Liver (tissue), 8 donors: ENCODE measurements at regions not wholly inside any gene's neighbourhood (a gene's known extent, or its start where the extent isn't known, plus 50 kb on each side); places are given as distances from the start of the nearest gene placed in this dataset.

Source experiments
- DNase-seq: peaks from one replicate; pipeline ENCODE4 v3.0.0-alpha.2; 2017; ENCODE audit warnings: low spot score
- H3K27ac ChIP-seq, 2 donors: one replicate each; pipeline ENCODE4 v1.7.0; 2013; ENCODE audit warnings: inconsistent platforms in 2 of 2, low read length in 2 of 2, control low read depth in 1 of 2, low read depth in 1 of 2, mild to moderate bottlenecking in 1 of 2
- H3K27me3 ChIP-seq, 4 donors: one replicate each; pipeline versions ENCODE4 v1.6.1 to v1.7.0; 2013; ENCODE audit warnings: low read length in 3 of 4, inconsistent platforms in 1 of 4, mild to moderate bottlenecking in 1 of 4, moderate library complexity in 1 of 4; ENCODE audit not compliant: control insufficient read depth in 4 of 4, insufficient read depth in 4 of 4
- H3K36me3 ChIP-seq, 4 donors: one replicate each; pipeline versions ENCODE4 v1.6.1 to v1.7.0; 2013; ENCODE audit warnings: low read length in 3 of 4, mild to moderate bottlenecking in 3 of 4, low read depth in 1 of 4, moderate library complexity in 1 of 4; ENCODE audit not compliant: control insufficient read depth in 4 of 4, insufficient read depth in 3 of 4
- H3K4me1 ChIP-seq, 4 donors: one replicate each; pipeline versions ENCODE4 v1.6.1 to v1.7.0; 2013; ENCODE audit warnings: low read length in 3 of 4, mild to moderate bottlenecking in 3 of 4, moderate library complexity in 1 of 4; ENCODE audit not compliant: control insufficient read depth in 4 of 4, insufficient read depth in 4 of 4
- H3K4me3 ChIP-seq, 3 donors: one replicate each; pipeline versions ENCODE4 v1.6.1 to v1.7.0; 2013; ENCODE audit warnings: low read length in 3 of 3, control low read depth in 1 of 3, low read depth in 1 of 3, mild to moderate bottlenecking in 1 of 3
- H3K9ac ChIP-seq, 2 donors: one replicate each; pipeline ENCODE4 v1.7.0; 2013; ENCODE audit warnings: low read length in 2 of 2, mild to moderate bottlenecking in 2 of 2, moderate library complexity in 2 of 2, control low read depth in 1 of 2, low read depth in 1 of 2
- H3K9me3 ChIP-seq, 4 donors: one replicate each; pipeline versions ENCODE4 v1.6.1 to v1.7.0; 2013; ENCODE audit warnings: low read length in 3 of 4; ENCODE audit not compliant: control insufficient read depth in 4 of 4
- CTCF ChIP-seq: fragments of 150-350 bp; IDR thresholded peaks from 2 replicates; pipeline ENCODE4 v1.5.1; 2017; ENCODE audit warnings: improper control_type of control experiment, low read depth, low read length; ENCODE audit not compliant: missing input control
- EGR1 ChIP-seq, 2 donors: IDR thresholded peaks; 2 replicates each; pipeline ENCODE4 v1.6.1; 2016 to 2018; ENCODE audit warnings: antibody characterized with exemption in 2 of 2, low read depth in 2 of 2
- FOXA1 ChIP-seq: IDR thresholded peaks from 2 replicates; pipeline ENCODE4 v1.6.1; 2016; ENCODE audit warnings: antibody characterized with exemption
- FOXA2 ChIP-seq: IDR thresholded peaks from 2 replicates; pipeline ENCODE4 v1.6.1; 2016; ENCODE audit warnings: antibody characterized with exemption
- GABPA ChIP-seq, 2 donors: IDR thresholded peaks in 1 of 2; conservative IDR thresholded peaks in 1 of 2; 2 replicates each; pipeline ENCODE4 v1.6.1; 2016; ENCODE audit warnings: antibody characterized with exemption in 2 of 2, mild to moderate bottlenecking in 1 of 2, moderate library complexity in 1 of 2
- HNF4A ChIP-seq, 2 donors: conservative IDR thresholded peaks; 2 replicates each; pipeline ENCODE4 v1.6.1; 2016; ENCODE audit warnings: antibody characterized with exemption in 2 of 2, mild to moderate bottlenecking in 2 of 2
- HNF4G ChIP-seq: IDR thresholded peaks from 2 replicates; pipeline ENCODE4 v1.6.1; 2016; ENCODE audit warnings: antibody characterized with exemption
- JUND ChIP-seq, 2 donors: IDR thresholded peaks; 2 replicates each; pipeline ENCODE4 v1.6.1; 2016; ENCODE audit warnings: antibody characterized with exemption in 2 of 2
- MAX ChIP-seq: IDR thresholded peaks from 2 replicates; pipeline ENCODE4 v1.6.1; 2016; ENCODE audit warnings: antibody characterized with exemption
- NR2F2 ChIP-seq: IDR thresholded peaks from 2 replicates; pipeline ENCODE4 v1.6.1; 2016; ENCODE audit warnings: antibody characterized with exemption
- RAD21 ChIP-seq, 2 donors: IDR thresholded peaks; 2 replicates each; pipeline ENCODE4 v1.6.1; 2016; ENCODE audit warnings: antibody characterized with exemption in 2 of 2, mild to moderate bottlenecking in 2 of 2
- RXRA ChIP-seq, 2 donors: IDR thresholded peaks; 2 replicates each; pipeline ENCODE4 v1.6.1; 2017 to 2018; ENCODE audit warnings: antibody characterized with exemption in 2 of 2, mild to moderate bottlenecking in 1 of 2
- SP1 ChIP-seq: IDR thresholded peaks from 2 replicates; pipeline ENCODE4 v1.6.1; 2018; ENCODE audit warnings: antibody characterized with exemption, mild to moderate bottlenecking
- TAF1 ChIP-seq: conservative IDR thresholded peaks from 2 replicates; pipeline ENCODE4 v1.6.1; 2016; ENCODE audit warnings: antibody characterized with exemption, mild to moderate bottlenecking
- YY1 ChIP-seq: IDR thresholded peaks from 2 replicates; pipeline ENCODE4 v1.6.1; 2016; ENCODE audit warnings: antibody characterized with exemption, mild to moderate bottlenecking
- WGBS: extraction: QIAGEN DNeasy Blood & Tissue Kit; methylation state at CpG from one replicate; pipeline ENCODE4 v1.1.7; 2013; 5-methylcytosine and 5-hydroxymethylcytosine counted together
- TF ChIP-seq, protein P1 (sequence below): IDR thresholded peaks from 2 replicates; pipeline ENCODE4 v1.6.1; 2016; ENCODE audit warnings: antibody characterized with exemption, mild to moderate bottlenecking
- TF ChIP-seq, protein P2 (sequence below): IDR thresholded peaks from 2 replicates; pipeline ENCODE4 v1.6.1; 2016; ENCODE audit warnings: antibody characterized with exemption
- TF ChIP-seq, protein P3 (sequence below): IDR thresholded peaks from 2 replicates; pipeline ENCODE4 v1.6.1; 2016; ENCODE audit warnings: antibody characterized with exemption
- donor health status: healthy.
- donor health status: healthy.
- donor health status: healthy.
- donor health status: healthy.
- donor health status: healthy.

- WGBS, result 63% methylated on average over 4 of the region's 4 CpGs
- no peak for TF ChIP-seq CTCF
- TF ChIP-seq HNF4G, result no peak
- TF ChIP-seq, protein P1, sequence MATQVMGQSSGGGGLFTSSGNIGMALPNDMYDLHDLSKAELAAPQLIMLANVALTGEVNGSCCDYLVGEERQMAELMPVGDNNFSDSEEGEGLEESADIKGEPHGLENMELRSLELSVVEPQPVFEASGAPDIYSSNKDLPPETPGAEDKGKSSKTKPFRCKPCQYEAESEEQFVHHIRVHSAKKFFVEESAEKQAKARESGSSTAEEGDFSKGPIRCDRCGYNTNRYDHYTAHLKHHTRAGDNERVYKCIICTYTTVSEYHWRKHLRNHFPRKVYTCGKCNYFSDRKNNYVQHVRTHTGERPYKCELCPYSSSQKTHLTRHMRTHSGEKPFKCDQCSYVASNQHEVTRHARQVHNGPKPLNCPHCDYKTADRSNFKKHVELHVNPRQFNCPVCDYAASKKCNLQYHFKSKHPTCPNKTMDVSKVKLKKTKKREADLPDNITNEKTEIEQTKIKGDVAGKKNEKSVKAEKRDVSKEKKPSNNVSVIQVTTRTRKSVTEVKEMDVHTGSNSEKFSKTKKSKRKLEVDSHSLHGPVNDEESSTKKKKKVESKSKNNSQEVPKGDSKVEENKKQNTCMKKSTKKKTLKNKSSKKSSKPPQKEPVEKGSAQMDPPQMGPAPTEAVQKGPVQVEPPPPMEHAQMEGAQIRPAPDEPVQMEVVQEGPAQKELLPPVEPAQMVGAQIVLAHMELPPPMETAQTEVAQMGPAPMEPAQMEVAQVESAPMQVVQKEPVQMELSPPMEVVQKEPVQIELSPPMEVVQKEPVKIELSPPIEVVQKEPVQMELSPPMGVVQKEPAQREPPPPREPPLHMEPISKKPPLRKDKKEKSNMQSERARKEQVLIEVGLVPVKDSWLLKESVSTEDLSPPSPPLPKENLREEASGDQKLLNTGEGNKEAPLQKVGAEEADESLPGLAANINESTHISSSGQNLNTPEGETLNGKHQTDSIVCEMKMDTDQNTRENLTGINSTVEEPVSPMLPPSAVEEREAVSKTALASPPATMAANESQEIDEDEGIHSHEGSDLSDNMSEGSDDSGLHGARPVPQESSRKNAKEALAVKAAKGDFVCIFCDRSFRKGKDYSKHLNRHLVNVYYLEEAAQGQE, result no peak
- TF ChIP-seq RXRA (IDR thresholded peaks at IDR 0.05), result no peak
- TF ChIP-seq HNF4A (conservative IDR thresholded peaks at IDR 0.05), result no peak
- no peak for TF ChIP-seq FOXA1
- no peak for TF ChIP-seq JUND (IDR thresholded peaks at IDR 0.05)
- TF ChIP-seq, protein P2, sequence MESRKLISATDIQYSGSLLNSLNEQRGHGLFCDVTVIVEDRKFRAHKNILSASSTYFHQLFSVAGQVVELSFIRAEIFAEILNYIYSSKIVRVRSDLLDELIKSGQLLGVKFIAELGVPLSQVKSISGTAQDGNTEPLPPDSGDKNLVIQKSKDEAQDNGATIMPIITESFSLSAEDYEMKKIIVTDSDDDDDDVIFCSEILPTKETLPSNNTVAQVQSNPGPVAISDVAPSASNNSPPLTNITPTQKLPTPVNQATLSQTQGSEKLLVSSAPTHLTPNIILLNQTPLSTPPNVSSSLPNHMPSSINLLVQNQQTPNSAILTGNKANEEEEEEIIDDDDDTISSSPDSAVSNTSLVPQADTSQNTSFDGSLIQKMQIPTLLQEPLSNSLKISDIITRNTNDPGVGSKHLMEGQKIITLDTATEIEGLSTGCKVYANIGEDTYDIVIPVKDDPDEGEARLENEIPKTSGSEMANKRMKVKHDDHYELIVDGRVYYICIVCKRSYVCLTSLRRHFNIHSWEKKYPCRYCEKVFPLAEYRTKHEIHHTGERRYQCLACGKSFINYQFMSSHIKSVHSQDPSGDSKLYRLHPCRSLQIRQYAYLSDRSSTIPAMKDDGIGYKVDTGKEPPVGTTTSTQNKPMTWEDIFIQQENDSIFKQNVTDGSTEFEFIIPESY, result no peak
- TF ChIP-seq, protein P3, sequence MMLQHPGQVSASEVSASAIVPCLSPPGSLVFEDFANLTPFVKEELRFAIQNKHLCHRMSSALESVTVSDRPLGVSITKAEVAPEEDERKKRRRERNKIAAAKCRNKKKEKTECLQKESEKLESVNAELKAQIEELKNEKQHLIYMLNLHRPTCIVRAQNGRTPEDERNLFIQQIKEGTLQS, result no peak
- no peak for TF ChIP-seq GABPA (IDR thresholded peaks at IDR 0.05 in 1 of 2, conservative IDR thresholded peaks at IDR 0.05 in 1 of 2)
- TF ChIP-seq NR2F2, result no peak
- no peak for TF ChIP-seq YY1
- no peak for TF ChIP-seq TAF1
- no peak for TF ChIP-seq RAD21 (IDR thresholded peaks at IDR 0.05)
- no peak for TF ChIP-seq EGR1 (IDR thresholded peaks at IDR 0.05; ENCODE audit: low read depth in 2 of 2)
- TF ChIP-seq MAX, result no peak
- TF ChIP-seq FOXA2, result no peak
- TF ChIP-seq SP1, result no peak
- Histone ChIP-seq H3K9ac (no peak overlapping the region), H3K9me3 (peaks cover 0 to 3% (median 0%) of the 10 kb centered on the region in 4 donors), H3K4me3 (no peak overlapping the region), H3K27me3 (no peaks in the 10 kb centered on the region), H3K36me3 (no peaks in the 10 kb centered on the region), H3K27ac (no peak overlapping the region), H3K4me1 (no peaks in the 10 kb centered on the region)
- DNase-seq, result no peak
These were observed 81.8 kb upstream of the CREB5 start for GRCh38 chr7:28330384-28331070.
